AG20443 (cell line): ENCODE measurements at regions not wholly inside any gene's neighbourhood (a gene's known extent, or its start where the extent isn't known, plus 50 kb on each side); places are given as distances from the start of the nearest gene placed in this dataset.

Experiments used
- DNase-seq: peaks from one replicate; pipeline ENCODE4 v3.0.0; 2012; ENCODE audit warnings: low spot score, mixed read lengths

DNA sequence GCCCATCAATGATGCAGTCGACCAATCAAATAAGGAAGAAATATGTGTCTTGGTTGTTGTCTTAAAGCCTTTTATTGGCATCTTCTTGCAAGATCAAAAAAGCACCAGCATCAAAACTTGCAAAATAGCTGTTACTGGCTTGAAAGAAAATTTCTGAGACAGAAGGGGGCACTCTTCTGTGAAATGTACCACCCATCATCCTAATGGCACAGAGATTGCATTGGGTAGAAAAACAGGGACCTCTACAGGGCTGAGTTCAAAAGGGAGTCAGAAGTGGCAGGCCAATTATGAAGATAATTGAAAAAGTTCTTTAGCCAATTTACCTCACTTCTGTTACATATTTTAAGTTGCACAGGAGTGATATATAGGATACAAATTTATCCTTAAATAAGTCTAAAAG is 122.3 kb upstream of the GPR149 start:
- DNase-seq, result no peak

DNA sequence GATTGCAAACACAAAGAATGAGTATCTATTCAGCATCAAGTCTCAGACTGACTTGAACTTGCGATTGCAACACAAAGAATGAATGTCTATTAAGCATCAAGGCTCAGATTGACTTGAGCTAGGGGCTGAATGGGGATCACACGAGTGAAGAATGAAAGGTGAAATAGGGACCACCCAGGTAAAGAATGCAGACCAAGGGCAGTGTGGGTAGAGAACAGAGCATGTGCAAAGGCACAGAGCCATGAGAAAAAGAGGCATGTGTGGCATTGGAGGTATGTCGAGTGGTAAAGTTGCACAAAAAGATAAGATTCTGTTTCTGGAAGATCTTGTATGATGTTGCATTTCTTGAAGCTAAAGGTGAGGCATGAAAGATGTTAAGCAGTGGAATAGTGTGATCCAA is 119.4 kb upstream of the GPR149 start:
- DNase-seq, result no peak

DNA sequence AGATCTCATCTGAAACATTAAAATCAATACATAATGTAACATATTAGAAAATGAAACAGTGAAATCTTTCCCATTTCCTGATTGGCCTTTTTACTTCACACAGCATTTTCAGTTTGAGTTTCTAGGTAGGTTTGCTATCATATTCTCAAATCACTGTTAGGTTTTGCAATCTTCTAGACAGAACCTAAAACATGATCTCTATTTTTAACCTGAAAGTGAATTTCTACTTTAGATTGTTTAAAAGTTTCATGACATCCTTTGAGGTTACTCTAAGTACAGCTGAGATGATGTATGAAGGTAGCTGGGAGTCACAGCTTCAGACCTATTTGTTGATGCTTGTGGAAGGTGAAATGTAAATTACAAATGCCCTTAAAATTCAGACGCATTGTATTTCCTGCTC is 118.4 kb upstream of the GPR149 start:
- no peak for DNase-seq

DNA sequence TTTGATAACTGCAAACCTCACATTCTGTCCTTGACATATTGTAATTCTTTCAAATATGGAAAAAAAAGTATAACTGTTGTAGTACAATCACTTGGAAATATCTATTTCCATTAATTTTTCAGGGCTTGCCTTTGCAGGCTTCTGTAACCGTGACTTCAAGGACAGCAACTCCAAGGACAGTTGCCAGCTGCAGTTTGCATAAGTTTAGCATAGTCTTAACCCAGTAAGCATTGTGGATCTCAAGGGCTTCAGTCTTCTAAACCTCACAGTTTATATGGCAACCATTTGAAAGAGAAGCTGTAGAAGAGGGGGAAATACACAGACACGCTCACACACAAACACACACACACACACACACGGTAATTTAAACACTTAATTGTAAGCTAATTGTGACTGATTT is 112.8 kb upstream of the GPR149 start:
- DNase-seq, result no peak

DNA sequence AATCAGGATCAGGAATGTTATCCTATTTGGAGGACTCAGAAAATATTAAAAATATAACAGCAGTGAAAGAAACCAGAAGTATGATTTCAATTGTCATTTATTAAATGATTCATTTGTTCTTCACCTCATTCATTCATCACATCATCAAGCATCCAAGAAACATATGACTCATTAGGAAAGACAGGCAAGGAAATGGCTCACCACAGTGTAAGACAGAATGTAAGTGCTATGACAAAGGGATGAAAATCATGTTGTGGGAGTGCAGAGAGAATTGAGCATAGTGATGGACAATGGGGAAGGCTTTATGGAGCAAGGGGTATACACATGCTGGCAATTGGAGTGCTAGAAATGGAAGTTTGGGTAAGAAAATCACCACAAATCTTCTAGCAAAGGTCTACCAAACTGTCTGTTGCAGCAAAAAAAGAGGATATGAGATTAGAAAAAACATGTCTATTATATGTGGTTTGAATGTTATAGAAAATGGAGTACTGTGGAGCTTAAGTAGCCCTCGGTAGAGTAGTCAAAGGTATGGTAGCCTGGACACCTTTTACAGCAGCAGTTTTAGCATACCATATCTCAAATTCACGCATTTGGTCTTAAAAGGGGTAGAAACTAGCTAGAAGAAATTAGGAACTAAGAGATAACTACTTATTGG is 111.1 kb upstream of the GPR149 start:
- no peak for DNase-seq

DNA sequence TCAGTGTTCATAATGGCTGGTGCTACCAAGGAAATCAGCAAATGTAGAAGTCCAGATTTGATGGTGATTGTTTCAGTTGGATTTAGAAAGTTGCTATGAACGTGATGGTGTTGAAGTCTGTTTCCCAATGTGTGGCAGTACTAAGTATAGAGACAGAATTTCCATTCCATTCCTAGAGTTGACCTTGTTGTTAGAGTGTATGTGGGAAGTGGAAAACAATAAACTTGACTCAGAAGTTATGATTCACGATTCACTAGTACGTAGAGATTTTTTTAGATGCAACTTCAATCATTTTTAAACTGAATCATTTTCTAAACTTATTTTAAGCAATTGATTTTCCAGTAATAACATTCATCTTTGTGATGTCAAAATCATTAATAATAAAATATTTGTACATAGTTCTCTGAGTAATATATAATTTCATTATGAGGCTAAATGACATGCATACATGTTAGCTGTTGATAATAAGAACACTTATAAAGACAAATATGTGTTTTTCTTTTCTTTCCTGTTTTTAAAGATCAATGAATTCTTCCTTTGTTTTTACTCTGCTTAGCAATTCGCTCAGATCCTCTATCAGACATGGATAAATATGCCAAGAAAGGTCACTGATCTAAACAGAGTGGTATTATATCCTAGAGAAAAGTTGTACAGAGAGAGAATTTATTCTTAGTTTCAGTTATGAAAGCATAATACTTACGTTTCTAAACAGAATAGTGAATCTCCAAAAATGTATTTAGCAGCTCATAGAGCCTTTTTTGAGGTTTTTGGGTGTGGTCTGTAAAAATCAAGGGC is 108.8 kb upstream of the GPR149 start:
- no peak for DNase-seq

DNA sequence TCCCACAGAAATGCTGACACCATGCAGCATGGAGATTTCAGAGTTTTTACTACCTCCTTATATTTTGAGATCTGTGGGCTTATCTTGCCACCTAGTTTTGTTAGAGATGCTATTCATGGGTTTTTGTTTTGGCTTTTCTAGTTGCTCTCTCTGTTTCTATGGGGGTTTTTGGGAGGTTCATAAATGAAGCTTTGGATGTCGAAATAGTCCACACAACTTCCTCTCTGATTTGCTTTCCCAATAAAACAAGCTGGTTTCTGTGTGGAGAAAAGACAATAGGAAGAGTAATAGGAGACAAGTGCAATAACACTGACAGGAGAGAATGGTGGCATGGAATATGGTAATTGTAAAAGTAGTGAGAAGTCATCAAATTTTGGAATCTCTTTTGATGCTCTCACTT is 106.8 kb upstream of the GPR149 start:
- DNase-seq, result no peak

DNA sequence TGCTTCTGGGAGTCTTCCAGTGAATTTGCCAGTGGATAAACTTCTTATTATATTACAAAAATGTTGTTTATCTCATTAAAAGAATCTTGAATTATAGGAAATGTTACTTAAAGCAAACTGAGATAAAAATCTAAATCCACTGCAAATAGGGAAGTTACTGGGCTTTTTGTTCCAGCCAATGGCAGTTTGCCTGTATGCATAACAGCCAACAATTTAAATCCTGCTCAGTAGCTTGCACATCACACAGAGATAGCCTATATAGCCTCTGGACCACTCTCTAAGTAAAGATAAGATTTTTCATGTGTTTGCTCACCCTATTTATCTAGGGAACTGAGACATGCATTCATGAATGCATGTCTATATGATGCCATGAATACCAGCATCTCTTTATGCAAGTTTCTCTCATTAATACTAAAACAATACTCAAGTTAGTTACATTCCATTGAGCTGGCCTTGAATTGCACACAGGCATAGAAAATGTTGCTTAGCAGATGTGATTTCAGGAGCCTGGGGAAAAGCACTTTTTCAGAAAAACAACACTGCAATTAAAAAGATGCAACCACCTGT is 92.1 kb upstream of the GPR149 start:
- no peak for DNase-seq

DNA sequence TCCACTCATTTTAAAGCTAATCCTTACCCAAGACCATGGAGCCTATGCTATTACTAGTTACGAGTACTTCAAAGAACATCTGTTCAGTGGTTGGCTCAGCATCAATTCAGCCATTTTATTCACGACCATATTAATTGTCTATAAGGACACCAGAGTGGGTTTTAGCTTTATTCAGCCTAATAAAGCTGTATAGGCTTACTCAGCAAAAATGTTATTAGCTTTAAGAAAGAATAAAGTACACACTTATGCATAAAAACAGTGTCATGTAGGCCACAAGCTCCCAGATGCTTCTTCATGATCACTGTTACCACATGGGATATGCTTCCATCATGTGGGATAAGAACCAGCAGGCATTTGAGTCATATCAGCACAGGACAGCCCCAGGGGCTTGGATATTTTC is 87.4 kb upstream of the GPR149 start:
- DNase-seq, result no peak

DNA sequence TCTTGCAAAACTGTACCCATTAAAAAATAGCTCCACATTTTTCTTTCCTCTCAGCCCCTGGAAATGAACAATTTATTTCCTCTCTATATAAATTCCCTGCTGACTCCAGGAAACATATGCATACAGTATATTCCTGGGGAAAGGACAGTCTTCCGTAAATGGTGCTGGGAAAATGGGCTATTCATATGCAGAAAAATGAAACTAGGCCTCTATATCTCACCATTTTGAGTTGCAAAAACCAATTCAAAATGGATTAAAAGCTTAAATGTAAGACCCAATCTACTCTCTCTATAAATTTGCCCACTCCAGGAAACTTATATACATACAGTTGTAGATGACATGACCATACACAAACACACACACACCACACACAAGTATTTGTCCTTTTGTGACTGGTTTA is 85.9 kb upstream of the GPR149 start:
- no peak for DNase-seq

DNA sequence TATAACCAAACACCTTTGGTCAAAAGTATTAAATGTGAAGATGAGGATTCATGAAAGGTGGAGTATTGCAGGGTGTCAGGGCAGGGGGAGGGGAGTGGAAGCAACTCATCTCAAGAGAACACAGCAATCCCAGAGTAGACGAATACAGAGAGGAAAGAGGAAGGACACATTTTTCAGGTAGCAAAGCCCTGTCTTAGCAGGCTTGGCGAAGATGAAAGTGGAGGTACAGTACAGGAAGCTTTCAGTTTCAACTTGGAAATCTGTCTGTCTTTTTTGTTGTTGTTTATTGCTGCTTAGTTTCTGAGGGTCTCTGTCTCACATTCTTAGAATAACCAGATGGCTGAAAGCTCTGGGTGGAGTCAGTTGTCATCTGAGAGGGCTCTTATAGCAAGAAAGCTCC is 80.8 kb upstream of the GPR149 start:
- no peak for DNase-seq

DNA sequence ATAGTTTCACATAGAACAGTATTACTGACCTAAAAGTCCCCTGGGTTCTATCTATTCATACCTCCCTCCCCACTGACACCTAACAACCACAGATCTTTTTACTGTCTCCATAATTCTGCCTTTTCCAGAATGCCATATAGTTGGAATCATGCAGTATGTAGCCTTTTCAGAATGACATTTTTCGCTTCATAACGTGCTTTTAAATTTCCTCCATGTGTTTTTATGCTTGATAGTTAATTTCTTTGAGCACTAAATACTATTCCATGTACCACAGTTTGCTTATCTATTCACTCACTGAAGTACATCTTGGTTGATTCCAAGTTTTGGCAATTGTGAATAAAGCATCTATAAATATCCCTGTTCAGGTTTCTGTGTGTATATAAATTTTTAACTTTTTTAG is 77.7 kb upstream of the GPR149 start:
- DNase-seq, result no peak

DNA sequence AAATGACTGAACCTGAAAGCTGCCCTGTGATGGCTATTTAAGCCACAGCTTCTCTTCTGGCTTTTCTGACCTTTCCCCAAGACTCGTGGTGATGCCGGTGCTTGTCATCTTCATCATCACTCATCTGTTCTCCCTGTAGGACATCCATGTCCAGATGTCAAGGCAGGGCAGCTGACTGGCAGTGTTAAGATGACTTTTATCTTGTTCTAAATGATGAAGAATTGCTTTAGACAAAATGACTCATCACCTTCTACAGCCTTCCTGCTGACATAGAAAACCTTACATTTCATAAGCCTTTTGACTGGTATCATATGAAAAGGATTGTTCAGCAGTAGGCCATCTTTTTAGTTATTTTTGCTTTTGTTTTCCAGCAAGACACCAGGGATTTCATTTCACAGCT is 67.0 kb upstream of the GPR149 start:
- DNase-seq, result no peak

DNA sequence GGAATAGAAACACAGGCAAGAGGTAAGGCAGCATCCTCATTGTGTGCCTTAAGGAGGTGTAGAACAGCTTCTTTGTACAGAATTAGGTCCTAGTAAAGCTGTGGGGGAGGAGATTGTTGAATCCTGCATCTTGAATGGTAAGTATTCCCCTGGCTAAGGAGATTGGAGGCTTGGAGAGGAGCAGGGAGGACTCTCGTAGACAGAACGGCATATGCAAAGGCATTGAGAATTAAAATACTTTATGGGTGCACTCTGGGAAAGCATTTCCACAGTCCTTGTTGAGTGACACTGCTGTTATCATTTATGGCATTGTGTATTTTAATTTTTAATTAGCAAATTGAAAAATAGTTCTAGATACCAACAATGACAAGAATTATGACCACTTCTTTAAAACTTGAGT is 66.5 kb upstream of the GPR149 start:
- no peak for DNase-seq

DNA sequence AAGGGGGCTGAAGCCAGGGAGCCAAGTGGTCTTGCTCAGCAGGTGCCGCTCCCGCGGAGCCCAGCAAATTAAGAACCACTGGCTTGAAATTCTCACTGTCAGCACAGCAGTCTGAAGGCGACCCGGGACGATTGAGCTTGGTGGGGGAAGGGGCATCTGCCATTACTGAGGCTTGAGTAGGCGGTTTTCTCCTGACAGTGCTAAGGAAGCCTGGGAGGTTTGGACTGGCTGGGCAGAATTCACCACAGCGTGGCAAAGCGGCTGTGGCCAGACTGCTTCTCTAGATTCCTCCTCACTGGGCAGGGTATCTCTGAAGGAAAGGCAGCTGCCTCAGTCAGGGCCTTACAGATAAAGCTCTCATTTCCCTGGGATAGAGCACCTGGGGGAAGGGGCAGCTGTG is 57.0 kb upstream of the GPR149 start:
- DNase-seq, result no peak

DNA sequence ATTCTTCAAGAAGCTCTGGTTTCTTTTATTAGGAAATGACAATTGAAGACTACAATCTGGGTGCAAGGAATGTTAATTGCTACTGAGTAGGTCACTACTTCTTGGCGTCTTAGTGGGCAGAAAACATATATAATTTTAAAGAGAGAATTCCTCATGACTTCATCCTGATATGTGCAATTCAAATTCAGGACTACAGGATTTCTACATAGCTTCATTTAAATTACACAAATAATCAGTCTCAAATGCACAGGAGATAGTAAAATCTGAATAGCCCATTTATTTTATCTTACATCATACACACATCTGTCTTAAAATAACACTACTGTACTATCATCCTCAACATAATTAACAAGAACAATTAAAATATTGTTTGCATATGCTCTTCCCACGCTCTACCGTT is 52.5 kb upstream of the GPR149 start:
- DNase-seq, result no peak

DNA sequence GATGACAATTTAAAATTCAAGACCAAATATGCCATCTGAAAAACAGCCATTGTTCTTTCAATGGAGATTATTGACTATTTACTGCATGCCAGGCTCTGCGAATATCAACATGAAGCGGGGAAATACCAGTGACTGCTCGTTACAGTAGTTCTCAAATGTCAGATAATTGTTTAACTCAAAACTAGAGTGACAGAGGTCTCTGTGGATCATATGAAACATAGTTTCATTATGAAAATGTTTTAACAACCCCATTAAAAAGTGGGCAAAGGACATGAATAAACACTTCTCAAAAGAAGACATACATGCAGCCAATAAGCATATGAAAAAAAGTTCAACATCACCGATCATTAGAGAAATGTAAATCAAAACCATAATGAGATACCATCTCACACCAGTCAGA is 50.0 kb upstream of the GPR149 start:
- DNase-seq, result no peak
